GM23248 (cell line): ENCODE measurements at regions not wholly inside any gene's neighbourhood (a gene's known extent, or its start where the extent isn't known, plus 50 kb on each side); places are given as distances from the start of the nearest gene placed in this dataset.

Experiments
- EZH2 ChIP-seq: fragments of 200-600 bp; sonication (generic); IDR thresholded peaks from 2 replicates; pipeline ENCODE4 v1.6.1; 2018; ENCODE audit warnings: antibody characterized with exemption, mild to moderate bottlenecking; ENCODE audit not compliant: insufficient read depth, poor library complexity, severe bottlenecking
- EZH2phosphoT487 ChIP-seq: fragments of 200-600 bp; sonication (generic); IDR thresholded peaks from 2 replicates; pipeline ENCODE4 v1.6.1; 2018; ENCODE audit warnings: antibody characterized with exemption, moderate library complexity, mild to moderate bottlenecking, low read depth; ENCODE audit not compliant: insufficient read depth

GRCh38 chr17:34153991-34154390 lies 101.1 kb upstream of the CCL2 start:
- no peak for TF ChIP-seq EZH2
- TF ChIP-seq EZH2phosphoT487: no peak
